Progenitor cell of endocrine pancreas (in vitro differentiated cells): ENCODE measurements at regions not wholly inside any gene's neighbourhood (a gene's known extent, or its start where the extent isn't known, plus 50 kb on each side); places are given as distances from the start of the nearest gene placed in this dataset.
A peak's percentile ranks its signal among the peaks of the same experiment; 100 is the strongest.

Experiments
- DNase-seq: peaks from one replicate; pipeline ENCODE4 v3.0.0; 2021; ENCODE audit warnings: low spot score; ENCODE audit not compliant: unreplicated experiment
- H3K27ac Mint-ChIP-seq: 2 replicates; pipeline ENCODE4 v1.8.0; 2021; ENCODE audit warnings: mild to moderate bottlenecking, moderate library complexity, mixed read lengths
- H3K27me3 Mint-ChIP-seq: 2 replicates; pipeline ENCODE4 v1.8.0; 2021; ENCODE audit warnings: mixed read lengths
- H3K36me3 Mint-ChIP-seq: 2 replicates; pipeline ENCODE4 v1.8.0; 2022; ENCODE audit warnings: mixed read lengths; ENCODE audit not compliant: insufficient read depth
- H3K4me1 Mint-ChIP-seq: 2 replicates; pipeline ENCODE4 v1.8.0; 2021; ENCODE audit warnings: low read depth, mixed read lengths
- H3K4me3 Mint-ChIP-seq: 2 replicates; pipeline ENCODE4 v1.8.0; 2021; ENCODE audit warnings: low read depth, mild to moderate bottlenecking, moderate library complexity, mixed read lengths
- H3K9me3 Mint-ChIP-seq: 2 replicates; pipeline ENCODE4 v1.8.0; 2021; ENCODE audit warnings: low read depth, mixed read lengths
- CTCF ChIP-seq: fragments of 200-600 bp; sonication (generic); IDR thresholded peaks from one replicate; pipeline ENCODE4 v1.5.0; 2021; ENCODE audit warnings: antibody characterized with exemption, mild to moderate bottlenecking; ENCODE audit not compliant: unreplicated experiment

- no peak for DNase-seq
- Mint-ChIP-seq H3K27me3 (peaks cover 12% of the 10 kb centered on the region), H3K36me3 (no peaks in the 10 kb centered on the region), H3K27ac (no peak overlapping the region), H3K9me3 (peaks cover 14% of the 10 kb centered on the region), H3K4me1 (no peaks in the 10 kb centered on the region), H3K4me3 (no peak overlapping the region)
- TF ChIP-seq CTCF = no peak
Observed at GRCh38 chr17:77733576-77734296, 224.8 kb upstream of the TNRC6C start.

- Mint-ChIP-seq H3K4me3 (no peak overlapping the region), H3K9me3 (peaks cover 14% of the 10 kb centered on the region), H3K36me3 (no peaks in the 10 kb centered on the region), H3K27me3 (peaks cover 14% of the 10 kb centered on the region), H3K4me1 (no peaks in the 10 kb centered on the region), H3K27ac (no peak overlapping the region)
- peak; percentile 8 for DNase-seq
- no peak for TF ChIP-seq CTCF
Observed at GRCh38 chr17:77734371-77735080, 224.0 kb upstream of the TNRC6C start.

GRCh38 chr17:77735081-77735565 is 223.4 kb upstream of the TNRC6C start:
- no peaks in the 10 kb centered on the region for H3K4me1 Mint-ChIP-seq
- no peaks in the 10 kb centered on the region for H3K36me3 Mint-ChIP-seq
- H3K4me3 Mint-ChIP-seq = no peak overlapping the region
- H3K27me3 Mint-ChIP-seq = peaks cover 14% of the 10 kb centered on the region
- peaks cover 14% of the 10 kb centered on the region for H3K9me3 Mint-ChIP-seq
- no peak for DNase-seq
- TF ChIP-seq CTCF = no peak
- H3K27ac Mint-ChIP-seq = no peak overlapping the region

GRCh38 chr17:77735566-77736198 is 222.8 kb upstream of the TNRC6C start:
- Mint-ChIP-seq H3K4me1 (no peaks in the 10 kb centered on the region), H3K4me3 (no peak overlapping the region), H3K36me3 (no peaks in the 10 kb centered on the region), H3K9me3 (peaks cover 10% of the 10 kb centered on the region), H3K27me3 (peaks cover 14% of the 10 kb centered on the region), H3K27ac (no peak overlapping the region)
- TF ChIP-seq CTCF = no peak
- DNase-seq = peak; percentile 5

GRCh38 chr17:77736199-77736585 is 222.3 kb upstream of the TNRC6C start:
- H3K27ac Mint-ChIP-seq = no peak overlapping the region
- no peaks in the 10 kb centered on the region for H3K4me1 Mint-ChIP-seq
- no peak for TF ChIP-seq CTCF
- no peak overlapping the region for H3K4me3 Mint-ChIP-seq
- H3K36me3 Mint-ChIP-seq = no peaks in the 10 kb centered on the region
- peaks cover 10% of the 10 kb centered on the region for H3K9me3 Mint-ChIP-seq
- DNase-seq = peak; percentile 8
- H3K27me3 Mint-ChIP-seq = peaks cover 14% of the 10 kb centered on the region
